ENCODE measurements at regions not wholly inside any gene's neighbourhood (a gene's known extent, or its start where the extent isn't known, plus 50 kb on each side); places are given as distances from the start of the nearest gene placed in this dataset.

GRCh38 chr2:139835101-139835500 lies 1054.9 kb upstream of the NXPH2 start:
- DNase-seq (ENCODE audit: low spot score) = no peak

- no peak for DNase-seq (ENCODE audit: low spot score)
These were observed 1047.8 kb upstream of the NXPH2 start for GRCh38 chr2:139828011-139828410.

- no peak for DNase-seq (ENCODE audit: low spot score)
These were observed 1045.5 kb upstream of the NXPH2 start for GRCh38 chr2:139825726-139826125.

GRCh38 chr2:139819273-139819796 lies 1039.1 kb upstream of the NXPH2 start:
- no peak for DNase-seq (ENCODE audit: low spot score)

GRCh38 chr2:139814458-139814857 lies 1034.3 kb upstream of the NXPH2 start:
- DNase-seq (ENCODE audit: low spot score) = no peak

GRCh38 chr2:139813340-139813739 lies 1033.2 kb upstream of the NXPH2 start:
- DNase-seq (ENCODE audit: low spot score) = no peak

GRCh38 chr2:139805441-139805840 lies 1025.3 kb upstream of the NXPH2 start:
- no peak for DNase-seq (ENCODE audit: low spot score)

- no peak for DNase-seq (ENCODE audit: low spot score)
These were observed 1018.2 kb upstream of the NXPH2 start for GRCh38 chr2:139798391-139798790.

- no peak for DNase-seq (ENCODE audit: low spot score)
These were observed 1010.9 kb upstream of the NXPH2 start for GRCh38 chr2:139790807-139791752.

GRCh38 chr2:139790136-139790535 lies 1009.9 kb upstream of the NXPH2 start:
- no peak for DNase-seq (ENCODE audit: low spot score)

- DNase-seq (ENCODE audit: low spot score) = no peak
These were observed 998.5 kb upstream of the NXPH2 start for GRCh38 chr2:139778732-139779131.

GRCh38 chr2:139773720-139774277 lies 993.6 kb upstream of the NXPH2 start:
- DNase-seq (ENCODE audit: low spot score) = no peak

GRCh38 chr2:139769633-139770032 lies 989.4 kb upstream of the NXPH2 start:
- DNase-seq (ENCODE audit: low spot score) = no peak

- no peak for DNase-seq (ENCODE audit: low spot score)
These were observed 983.5 kb upstream of the NXPH2 start for GRCh38 chr2:139763705-139764104.

- no peak for DNase-seq (ENCODE audit: low spot score)
These were observed 978.9 kb upstream of the NXPH2 start for GRCh38 chr2:139759000-139759505.

GRCh38 chr2:139746901-139747300 lies 966.7 kb upstream of the NXPH2 start:
- DNase-seq (ENCODE audit: low spot score) = no peak

- DNase-seq (ENCODE audit: low spot score) = no peak
These were observed 964.1 kb upstream of the NXPH2 start for GRCh38 chr2:139744273-139744672.

- DNase-seq (ENCODE audit: low spot score) = no peak
These were observed 962.3 kb upstream of the NXPH2 start for GRCh38 chr2:139742216-139743172.

- no peak for DNase-seq (ENCODE audit: low spot score)
These were observed 957.5 kb upstream of the NXPH2 start for GRCh38 chr2:139737659-139738058.

GRCh38 chr2:139730197-139730596 lies 950.0 kb upstream of the NXPH2 start:
- no peak for DNase-seq (ENCODE audit: low spot score)

GRCh38 chr2:139721411-139721995 lies 941.3 kb upstream of the NXPH2 start:
- DNase-seq (ENCODE audit: low spot score) = no peak

- no peak for DNase-seq (ENCODE audit: low spot score)
These were observed 939.9 kb upstream of the NXPH2 start for GRCh38 chr2:139720056-139720455.

Data from hepatic stellate cell (primary cell).